H9 (cell line): ENCODE measurements at regions not wholly inside any gene's neighbourhood (a gene's known extent, or its start where the extent isn't known, plus 50 kb on each side); places are given as distances from the start of the nearest gene placed in this dataset.

Source experiments
- DNase-seq: peaks from one replicate; pipeline ENCODE4 v3.0.0-alpha.2; 2017
- H2AFZ ChIP-seq: one replicate; pipeline ENCODE4 v1.6.1; 2013; ENCODE audit warnings: mild to moderate bottlenecking, low read length, control low read depth, moderate library complexity
- H2AK5ac ChIP-seq: 2 replicates; pipeline ENCODE4 v1.6.1; 2013; ENCODE audit warnings: low read length, control low read depth, mixed read lengths; ENCODE audit not compliant: insufficient read length
- H2BK120ac ChIP-seq: one replicate; pipeline ENCODE4 v1.6.1; 2013; ENCODE audit warnings: low read depth, mild to moderate bottlenecking, low read length, control low read depth, inconsistent platforms; ENCODE audit not compliant: poor library complexity, severe bottlenecking
- H2BK12ac ChIP-seq: 2 replicates; pipeline ENCODE4 v1.6.1; 2013; ENCODE audit warnings: low read length, control low read depth, mixed read lengths, low read depth; ENCODE audit not compliant: insufficient read length
- H2BK15ac ChIP-seq: 2 replicates; pipeline ENCODE4 v1.6.1; 2013; ENCODE audit warnings: low read depth, low read length, control low read depth
- H2BK20ac ChIP-seq: one replicate; pipeline ENCODE4 v1.6.1; 2013; ENCODE audit warnings: low read depth, mild to moderate bottlenecking, low read length, control low read depth, inconsistent platforms; ENCODE audit not compliant: poor library complexity, severe bottlenecking
- H2BK5ac ChIP-seq: 2 replicates; pipeline ENCODE4 v1.6.1; 2013; ENCODE audit warnings: low read length, control low read depth, mixed read lengths; ENCODE audit not compliant: insufficient read length
- H3K14ac ChIP-seq: 2 replicates; pipeline ENCODE4 v1.6.1; 2013; ENCODE audit warnings: low read length, control low read depth; ENCODE audit not compliant: insufficient read depth
- H3K18ac ChIP-seq: 2 replicates; pipeline ENCODE4 v1.6.1; 2013; ENCODE audit warnings: low read depth, mild to moderate bottlenecking, mixed read lengths, low read length, control low read depth; ENCODE audit not compliant: insufficient read length
- H3K23ac ChIP-seq: 2 replicates; pipeline ENCODE4 v1.6.1; 2013; ENCODE audit warnings: low read length, control low read depth, mixed read lengths, low read depth; ENCODE audit not compliant: insufficient read length
- H3K23me2 ChIP-seq: 2 replicates; pipeline ENCODE4 v1.6.1; 2013; ENCODE audit warnings: low read depth, mild to moderate bottlenecking, mixed read lengths, low read length, control low read depth; ENCODE audit not compliant: insufficient read length, poor library complexity, severe bottlenecking
- H3K27ac ChIP-seq: 2 replicates; pipeline ENCODE4 v1.5.1; 2013; ENCODE audit warnings: low read length, control low read depth, mixed read lengths, low read depth; ENCODE audit not compliant: insufficient read length
- H3K27me3 ChIP-seq: 2 replicates; pipeline ENCODE4 v1.6.1; 2013; ENCODE audit warnings: low read length, control low read depth, inconsistent platforms; ENCODE audit not compliant: insufficient read depth
- H3K4ac ChIP-seq: 2 replicates; pipeline ENCODE4 v1.6.1; 2013; ENCODE audit warnings: low read depth, mild to moderate bottlenecking, control low read depth, inconsistent platforms, low read length, moderate library complexity
- H3K4me1 ChIP-seq: 2 replicates; pipeline ENCODE4 v1.6.1; 2013; ENCODE audit warnings: low read length, control low read depth, inconsistent platforms; ENCODE audit not compliant: insufficient read depth
- H3K4me2 ChIP-seq: 2 replicates; pipeline ENCODE4 v1.6.1; 2013; ENCODE audit warnings: low read length, control low read depth, mixed read lengths; ENCODE audit not compliant: insufficient read length, insufficient read depth
- H3K56ac ChIP-seq: 2 replicates; pipeline ENCODE4 v1.6.1; 2013; ENCODE audit warnings: low read depth, mild to moderate bottlenecking, mixed read lengths, low read length, control low read depth; ENCODE audit not compliant: insufficient read length
- H3K79me1 ChIP-seq: 2 replicates; pipeline ENCODE4 v1.6.1; 2013; ENCODE audit warnings: low read depth, mild to moderate bottlenecking, moderate library complexity, low read length, control low read depth, inconsistent platforms; ENCODE audit not compliant: insufficient read depth, poor library complexity, severe bottlenecking
- H3K79me2 ChIP-seq: 2 replicates; pipeline ENCODE4 v1.6.1; 2013; ENCODE audit warnings: low read length, control low read depth, inconsistent platforms; ENCODE audit not compliant: insufficient read depth
- H3K9ac ChIP-seq: 2 replicates; pipeline ENCODE4 v1.6.1; 2013; ENCODE audit warnings: low read length, control low read depth, mixed read lengths; ENCODE audit not compliant: insufficient read length; ENCODE audit errors: extremely low read depth
- H3K9me3 ChIP-seq: one replicate; pipeline ENCODE4 v1.6.1; 2013; ENCODE audit warnings: low read depth, low read length, inconsistent platforms; ENCODE audit not compliant: control insufficient read depth
- H3T11ph ChIP-seq: one replicate; pipeline ENCODE4 v1.6.1; 2013; ENCODE audit warnings: mild to moderate bottlenecking, low read length, control low read depth, inconsistent platforms
- H4K20me1 ChIP-seq: one replicate; pipeline ENCODE4 v1.6.1; 2013; ENCODE audit not compliant: control insufficient read depth, insufficient read length, insufficient read depth
- H4K5ac ChIP-seq: 2 replicates; pipeline ENCODE4 v1.6.1; 2013; ENCODE audit warnings: low read depth, mild to moderate bottlenecking, mixed read lengths, low read length, control low read depth; ENCODE audit not compliant: insufficient read length
- H4K8ac ChIP-seq: replicated peaks from 2 replicates; pipeline ENCODE4 v1.6.1; 2013; ENCODE audit warnings: low read length, control low read depth, mixed read lengths, low read depth; ENCODE audit not compliant: insufficient read length
- H4K91ac ChIP-seq: 2 replicates; pipeline ENCODE4 v1.6.1; 2013; ENCODE audit warnings: low read depth, mild to moderate bottlenecking, moderate library complexity, mixed read lengths, low read length, control low read depth; ENCODE audit not compliant: insufficient read length
- H3K27ac Mint-ChIP-seq, 3 experiments: 2 replicates in 2 of 3; 3 replicates in 1 of 3; pipeline ENCODE4 v1.8.0; 2020 to 2021; ENCODE audit warnings: mixed read lengths in 3 of 3, mild to moderate bottlenecking in 1 of 3, moderate library complexity in 1 of 3
- H3K27me3 Mint-ChIP-seq: 2 replicates; pipeline ENCODE4 v1.8.0; 2021; ENCODE audit warnings: low read depth, mild to moderate bottlenecking, moderate library complexity, mixed read lengths
- H3K36me3 Mint-ChIP-seq, 3 experiments: 2 replicates in 2 of 3; 3 replicates in 1 of 3; pipeline ENCODE4 v1.8.0; 2020 to 2021; ENCODE audit warnings: low read depth in 3 of 3, mixed read lengths in 3 of 3; ENCODE audit not compliant: insufficient read depth in 1 of 3
- H3K4me1 Mint-ChIP-seq, 2 experiments: 2 replicates each; pipeline ENCODE4 v1.8.0; 2020; ENCODE audit warnings: mixed read lengths in 2 of 2
- H3K4me3 Mint-ChIP-seq, 2 experiments: 2 replicates in 1 of 2; 3 replicates in 1 of 2; pipeline ENCODE4 v1.8.0; 2020 to 2021; ENCODE audit warnings: mild to moderate bottlenecking in 2 of 2, mixed read lengths in 2 of 2, moderate library complexity in 1 of 2
- H3K9me3 Mint-ChIP-seq, 2 experiments: 2 replicates in 1 of 2; 3 replicates in 1 of 2; pipeline ENCODE4 v1.8.0; 2020; ENCODE audit warnings: mild to moderate bottlenecking in 2 of 2, mixed read lengths in 2 of 2, moderate library complexity in 1 of 2
- CTCF ChIP-seq: fragments of 200-600 bp; sonication (generic); conservative IDR thresholded peaks from 3 replicates; pipeline ENCODE4 v1.8.0; 2021; ENCODE audit warnings: antibody characterized with exemption, mild to moderate bottlenecking
- WGBS: extraction: QIAGEN DNeasy Blood & Tissue Kit; methylation state at CpG from one replicate; pipeline ENCODE4 v1.1.7; 2013; ENCODE audit warnings: missing lambda C conversion rate, low lambda C conversion rate, mixed read lengths; ENCODE audit not compliant: insufficient read length; ENCODE audit errors: extremely low coverage; 5-methylcytosine and 5-hydroxymethylcytosine counted together

- Histone ChIP-seq H3K9me3 (no peaks in the 10 kb centered on the region), H3K27me3 (no peaks in the 10 kb centered on the region), H3K27ac (no peak overlapping the region), H4K8ac (no peak overlapping the region), H3K79me1 (no peaks in the 10 kb centered on the region), H3K4me2 (no peak overlapping the region), H4K20me1 (no peaks in the 10 kb centered on the region), H3K23ac (no peak overlapping the region), H2AFZ (no peak overlapping the region), H2BK5ac (no peak overlapping the region), H3K9ac (no peak overlapping the region), H3T11ph (no peak overlapping the region), H3K4me1 (no peaks in the 10 kb centered on the region), H3K79me2 (no peaks in the 10 kb centered on the region), H3K4ac (no peak overlapping the region), H3K14ac (no peak overlapping the region), H4K91ac (no peak overlapping the region), H2BK15ac (no peak overlapping the region), H2BK12ac (no peak overlapping the region), H2BK120ac (no peak overlapping the region), H2BK20ac (no peak overlapping the region), H3K18ac (no peak overlapping the region), H4K5ac (no peak overlapping the region), H3K23me2 (no peaks in the 10 kb centered on the region), H3K56ac (no peak overlapping the region), H2AK5ac (no peak overlapping the region)
- H3K36me3 Mint-ChIP-seq: no peaks in the 10 kb centered on the region
- no peak overlapping the region; a peak in 1 of 7 replicates for H3K27ac Mint-ChIP-seq
- DNase-seq: no peak
- no peaks in the 10 kb centered on the region for H3K27me3 Mint-ChIP-seq
- H3K9me3 Mint-ChIP-seq: no peaks in the 10 kb centered on the region
- TF ChIP-seq CTCF: no peak
- H3K4me3 Mint-ChIP-seq: no peak overlapping the region
- WGBS: no CpG with 5 or more reads among the region's 3 CpGs
- no peaks in the 10 kb centered on the region; a peak in 1 of 4 replicates for H3K4me1 Mint-ChIP-seq
Observed at GRCh38 chr11:109343242-109343641, 78.7 kb upstream of the C11orf87 start.
